K562 (cell line): ENCODE measurements at regions not wholly inside any gene's neighbourhood (a gene's known extent, or its start where the extent isn't known, plus 50 kb on each side); places are given as distances from the start of the nearest gene placed in this dataset.

Experiments
- ATAC-seq: fragments of 200-7000 bp; cut with Tn5 transposase; 3 replicates; pipeline ENCODE4 v1.9.1; 2020; ENCODE audit warnings: moderate library complexity
- BruUV-seq: library from RNA; stranded (reverse); fragments of 400-500 nt; replicated peaks from 2 replicates; lab custom pipeline; 2021; lab: Mats Ljungman, UMichigan
- CTCF ChIA-PET: fragments of 300-600 bp; formaldehyde crosslinking; extraction: SDS; loops from one replicate; lab custom pipeline; 2021; ENCODE audit warnings: low intra/inter-chr PET ratio; lab: Yijun Ruan, JAX
- POLR2A ChIA-PET: fragments of 300-600, 350-650 bp; sonication (Branson Sonifier 250); formaldehyde crosslinking; extraction: SDS; loops from one replicate; lab custom pipeline; 2021; ENCODE audit warnings: antibody characterized with exemption, inconsistent platforms; lab: Yijun Ruan, JAX
- DNase-seq, 4 experiments: peaks; one replicate each; pipeline versions ENCODE4 v3.0.0 to v3.0.0-alpha.2; 2011 to 2018; ENCODE audit warnings: low spot score in 3 of 4, mixed read lengths in 3 of 4; ENCODE audit errors: extremely low read depth in 1 of 4
- FAIRE-seq: peaks from 2 replicates; lab custom pipeline; 2011; peaks lifted over from hg19 to GRCh38; lab: Jason Lieb, UNC
- H2AFZ ChIP-seq: 2 replicates; pipeline ENCODE4 v1.6.0; 2011; ENCODE audit warnings: low read depth, low read length, control low read depth, inconsistent platforms
- H3K27ac ChIP-seq: fragments of 200-600 bp; 3 replicates; pipeline ENCODE4 v1.8.0; 2011; ENCODE audit warnings: low read depth, mild to moderate bottlenecking, control low read depth, inconsistent platforms, low read length, moderate library complexity, mixed read lengths; ENCODE audit errors: extremely low read depth
- H3K27me3 ChIP-seq, 2 experiments: fragments of 300-600 bp in 1 of 2; 2 replicates in 1 of 2; 3 replicates in 1 of 2; pipeline versions ENCODE4 v1.6.0 to v1.8.0; 2011; ENCODE audit warnings: inconsistent platforms in 2 of 2, low read length in 2 of 2, mild to moderate bottlenecking in 1 of 2, mixed read lengths in 1 of 2, moderate library complexity in 1 of 2; ENCODE audit not compliant: control insufficient read depth in 2 of 2, insufficient read depth in 2 of 2
- H3K36me3 ChIP-seq: fragments of 300-600 bp; 3 replicates; pipeline ENCODE4 v1.8.0; 2011; ENCODE audit warnings: mild to moderate bottlenecking, low read length, inconsistent platforms; ENCODE audit not compliant: control insufficient read depth, insufficient read depth
- H3K4me1 ChIP-seq, 2 experiments: fragments of 200-600 bp in 1 of 2; replicated peaks in 1 of 2; 2 replicates in 1 of 2; 3 replicates in 1 of 2; pipeline versions ENCODE4 v1.5.1 to v1.8.0; 2011; ENCODE audit warnings: inconsistent platforms in 2 of 2, low read length in 2 of 2, mild to moderate bottlenecking in 1 of 2, mixed read lengths in 1 of 2, moderate library complexity in 1 of 2; ENCODE audit not compliant: control insufficient read depth in 2 of 2, insufficient read depth in 2 of 2
- H3K4me2 ChIP-seq: 2 replicates; pipeline ENCODE4 v1.6.1; 2011; ENCODE audit warnings: low read length, control low read depth, inconsistent platforms, mixed read lengths; ENCODE audit not compliant: insufficient read depth
- H3K4me3 ChIP-seq: fragments of 200-600 bp; sonication (generic), shearing (Covaris generic); 2 replicates; pipeline ENCODE4 v1.5.1; 2016; ENCODE audit warnings: control low read depth, inconsistent platforms
- H3K79me2 ChIP-seq: fragments of 200-600 bp; 3 replicates; pipeline ENCODE4 v1.8.0; 2011; ENCODE audit warnings: low read length, inconsistent platforms; ENCODE audit not compliant: control insufficient read depth, insufficient read depth
- H3K9ac ChIP-seq, 2 experiments: 2 replicates each; pipeline versions ENCODE4 v1.6.0 to v1.6.1; 2011; ENCODE audit warnings: low read depth in 2 of 2, low read length in 2 of 2, control low read depth in 1 of 2, inconsistent platforms in 1 of 2, mild to moderate bottlenecking in 1 of 2, mixed read lengths in 1 of 2; ENCODE audit not compliant: insufficient read depth in 1 of 2
- H3K9me1 ChIP-seq: one replicate; pipeline ENCODE4 v1.6.0; 2011; ENCODE audit warnings: inconsistent platforms, mild to moderate bottlenecking, low read length, moderate library complexity; ENCODE audit not compliant: control insufficient read depth, insufficient read depth
- H3K9me3 ChIP-seq: replicated peaks from 2 replicates; pipeline ENCODE4 v1.5.1; 2011; ENCODE audit warnings: low read depth, low read length, inconsistent platforms; ENCODE audit not compliant: control insufficient read depth, insufficient read depth
- H4K20me1 ChIP-seq: replicated peaks from 2 replicates; pipeline ENCODE4 v1.6.1; 2011; ENCODE audit warnings: low read length, inconsistent platforms, mixed read lengths; ENCODE audit not compliant: control insufficient read depth, insufficient read depth
- CAMTA2 ChIP-seq: fragments of 250-450 bp; sonication (Bioruptor Pico); conservative IDR thresholded peaks from 2 replicates; pipeline ENCODE4 v1.5.1; 2022
- CLOCK ChIP-seq: fragments of 250-450 bp; sonication (Bioruptor Pico); IDR thresholded peaks from 2 replicates; pipeline ENCODE4 v1.4.0; 2020; ENCODE audit warnings: mild to moderate bottlenecking, moderate library complexity, borderline replicate concordance
- ESRRA ChIP-seq: fragments of 450-650 bp; IDR thresholded peaks from 2 replicates; pipeline ENCODE4 v1.6.1; 2014; ENCODE audit warnings: low read depth, mild to moderate bottlenecking, moderate library complexity, borderline replicate concordance
- FUS ChIP-seq: fragments of 200-400 bp; formaldehyde crosslinking; optimal IDR thresholded peaks from 2 replicates; pipeline ENCODE3; 2017; ENCODE audit warnings: low read depth, low read length
- GATAD2B ChIP-seq: fragments of 450-650 bp; IDR thresholded peaks from 2 replicates; pipeline ENCODE4 v1.6.1; 2017; ENCODE audit warnings: mild to moderate bottlenecking, borderline replicate concordance
- MBD2 ChIP-seq: sonication (generic); IDR thresholded peaks from 2 replicates; pipeline ENCODE4 v1.6.1; 2016; ENCODE audit warnings: low read depth, borderline replicate concordance
- MYBL2 ChIP-seq, 2 experiments: fragments of 450-650 bp in 1 of 2; sonication (generic) in 1 of 2; formaldehyde crosslinking in 1 of 2; IDR thresholded peaks; 2 replicates each; pipeline versions ENCODE4 v1.6.1 to v1.8.1; 2017 to 2022; ENCODE audit warnings: borderline replicate concordance in 1 of 2, inconsistent platforms in 1 of 2, low read depth in 1 of 2, mild to moderate bottlenecking in 1 of 2, missing genetic modification reagents in 1 of 2, moderate library complexity in 1 of 2
- PML ChIP-seq: IDR thresholded peaks from 2 replicates; pipeline ENCODE4 v1.6.1; 2012; ENCODE audit warnings: low read length, inconsistent platforms
- SP1 ChIP-seq: sonication (generic); formaldehyde crosslinking; IDR thresholded peaks from 2 replicates; pipeline ENCODE4 v1.8.1; 2022; ENCODE audit warnings: mild to moderate bottlenecking, missing genetic modification reagents
- XRCC4 ChIP-seq: IDR thresholded peaks from one replicate; pipeline ENCODE4 v1.6.1; 2011; ENCODE audit not compliant: insufficient read depth, insufficient read length; ENCODE audit errors: extremely low read depth
- XRCC5 ChIP-seq: fragments of 200-400 bp; formaldehyde crosslinking; IDR thresholded peaks from 2 replicates; pipeline ENCODE4 v1.6.1; 2017; ENCODE audit warnings: low read depth, mild to moderate bottlenecking, low read length
- ZBTB17 ChIP-seq: fragments of 450-650 bp; formaldehyde crosslinking; IDR thresholded peaks from 2 replicates; pipeline ENCODE4 v1.4.0; 2020; ENCODE audit warnings: mild to moderate bottlenecking
- ZNF707 ChIP-seq: fragments of 250-450 bp; sonication (Bioruptor Pico); conservative IDR thresholded peaks from 2 replicates; pipeline ENCODE4 v1.8.0; 2022; ENCODE audit warnings: inconsistent platforms, mild to moderate bottlenecking, moderate library complexity
- WGBS: fragments of 100-300 bp; shearing (Covaris generic); methylation state at CpG from one replicate; pipeline ENCODE4 v1.1.6; 2016; ENCODE audit warnings: low coverage, mixed read lengths; ENCODE audit not compliant: insufficient coverage; ENCODE audit errors: missing lambda C conversion rate; 5-methylcytosine and 5-hydroxymethylcytosine counted together
- in situ Hi-C: fragments of 300-500 bp; cut with MboI; formaldehyde crosslinking; loops from 4 replicates; pipeline ENCODE4 v1.15.0; 2018; ENCODE audit warnings: inconsistent platforms, mixed read lengths
- intact Hi-C: fragments of 100-400 bp; cut with micrococcal nuclease; formaldehyde crosslinking; loops from 2 replicates; pipeline ENCODE4 v1.14.2; 2022
- TF ChIP-seq, protein P1 (sequence below): fragments of 250-450 bp; sonication (Bioruptor Pico); IDR thresholded peaks from 2 replicates; pipeline ENCODE4 v1.8.0; 2021; ENCODE audit warnings: moderate library complexity, mild to moderate bottlenecking, inconsistent platforms
- TF ChIP-seq, protein P2 (sequence below): sonication (generic); formaldehyde crosslinking; IDR thresholded peaks from 2 replicates; pipeline ENCODE4 v1.8.1; 2022; ENCODE audit warnings: missing genetic modification reagents

DNA sequence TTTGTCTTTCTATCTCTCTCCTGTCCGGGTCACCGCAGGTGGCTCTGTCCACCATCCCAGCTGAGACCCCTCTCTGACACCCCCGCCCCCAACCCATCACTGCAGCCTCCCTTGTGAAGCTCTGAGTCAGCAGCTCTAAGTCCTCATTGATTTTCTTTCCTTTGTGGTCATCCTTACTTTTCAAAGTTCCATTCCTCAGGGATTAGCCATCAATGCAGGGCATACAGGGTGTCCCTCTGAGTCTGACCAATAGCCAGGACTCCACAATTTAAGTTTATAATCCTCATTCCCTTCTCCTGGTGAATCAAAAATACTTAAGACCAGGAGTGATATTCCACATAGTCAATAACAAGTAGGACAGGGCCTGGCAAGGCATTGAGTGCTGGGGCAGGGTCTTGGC, 333.3 kb upstream of the CNR1 start:
- POLR2A ChIA-PET = no interaction called here
- intact Hi-C loops = no loop called here
- H2AFZ ChIP-seq = no peak overlapping the region
- TF ChIP-seq, protein P1, sequence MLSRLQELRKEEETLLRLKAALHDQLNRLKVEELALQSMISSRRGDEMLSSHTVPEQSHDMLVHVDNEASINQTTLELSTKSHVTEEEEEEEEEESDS (CRISPR knock-in tag) = no peak
- no peak for TF ChIP-seq ZNF707 (CRISPR knock-in tag)
- no peak for TF ChIP-seq SP1 (CRISPR knock-in tag)
- no peak for TF ChIP-seq CAMTA2 (CRISPR knock-in tag)
- no peak for TF ChIP-seq FUS
- TF ChIP-seq XRCC4 = no peak
- TF ChIP-seq MYBL2 (IDR thresholded peaks at IDR 0.05; ENCODE audit: low read depth) = no peak
- TF ChIP-seq MYBL2 (CRISPR knock-in tag; IDR thresholded peaks at IDR 0.05; ENCODE audit: borderline replicate concordance) = no peak
- TF ChIP-seq, protein P2, sequence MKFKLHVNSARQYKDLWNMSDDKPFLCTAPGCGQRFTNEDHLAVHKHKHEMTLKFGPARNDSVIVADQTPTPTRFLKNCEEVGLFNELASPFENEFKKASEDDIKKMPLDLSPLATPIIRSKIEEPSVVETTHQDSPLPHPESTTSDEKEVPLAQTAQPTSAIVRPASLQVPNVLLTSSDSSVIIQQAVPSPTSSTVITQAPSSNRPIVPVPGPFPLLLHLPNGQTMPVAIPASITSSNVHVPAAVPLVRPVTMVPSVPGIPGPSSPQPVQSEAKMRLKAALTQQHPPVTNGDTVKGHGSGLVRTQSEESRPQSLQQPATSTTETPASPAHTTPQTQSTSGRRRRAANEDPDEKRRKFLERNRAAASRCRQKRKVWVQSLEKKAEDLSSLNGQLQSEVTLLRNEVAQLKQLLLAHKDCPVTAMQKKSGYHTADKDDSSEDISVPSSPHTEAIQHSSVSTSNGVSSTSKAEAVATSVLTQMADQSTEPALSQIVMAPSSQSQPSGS (CRISPR knock-in tag) = no peak
- no peak for TF ChIP-seq ESRRA
- no peak for TF ChIP-seq PML
- no peak for TF ChIP-seq XRCC5
- TF ChIP-seq CLOCK (CRISPR knock-in tag) = no peak
- no peak for TF ChIP-seq ZBTB17 (CRISPR knock-in tag)
- no peak for TF ChIP-seq MBD2
- no peak for TF ChIP-seq GATAD2B
- TF ChIP-seq, all 486 proteins: peak for 0
- no peaks in the 10 kb centered on the region for H3K4me1 ChIP-seq
- no peaks in the 10 kb centered on the region for H3K9me3 ChIP-seq
- CTCF ChIA-PET = no interaction called here
- H3K9ac ChIP-seq = no peak overlapping the region
- H3K9me1 ChIP-seq = no peaks in the 10 kb centered on the region
- no peaks in the 10 kb centered on the region for H4K20me1 ChIP-seq
- ATAC-seq = no peak
- no TSS peak for BruUV-seq
- H3K79me2 ChIP-seq = no peaks in the 10 kb centered on the region
- in situ Hi-C loops = no loop called here
- H3K36me3 ChIP-seq = no peaks in the 10 kb centered on the region
- WGBS = 0% methylated on average over 2 of the region's 3 CpGs
- H3K4me2 ChIP-seq = no peak overlapping the region
- no peak for FAIRE-seq
- H3K4me3 ChIP-seq = no peak overlapping the region
- no peak for DNase-seq
- H3K27me3 ChIP-seq = peaks cover 0 to 5% of the 10 kb centered on the region in 2 experiments; a peak in 1 of 5 replicates
- H3K27ac ChIP-seq = no peak overlapping the region
